ENCODE measurements at regions not wholly inside any gene's neighbourhood (a gene's known extent, or its start where the extent isn't known, plus 50 kb on each side); places are given as distances from the start of the nearest gene placed in this dataset.
"Not testable (repeated sequence)": the region's sequence is repeated elsewhere in the genome, so short reads cannot be mapped to it uniquely, and the experiment has no call there.

- DNase-seq (no peak), ATAC-seq (no peak)
- TF ChIP-seq POLR2A (IDR thresholded peaks at IDR 0.05) = no peak
- TF ChIP-seq, protein P1, sequence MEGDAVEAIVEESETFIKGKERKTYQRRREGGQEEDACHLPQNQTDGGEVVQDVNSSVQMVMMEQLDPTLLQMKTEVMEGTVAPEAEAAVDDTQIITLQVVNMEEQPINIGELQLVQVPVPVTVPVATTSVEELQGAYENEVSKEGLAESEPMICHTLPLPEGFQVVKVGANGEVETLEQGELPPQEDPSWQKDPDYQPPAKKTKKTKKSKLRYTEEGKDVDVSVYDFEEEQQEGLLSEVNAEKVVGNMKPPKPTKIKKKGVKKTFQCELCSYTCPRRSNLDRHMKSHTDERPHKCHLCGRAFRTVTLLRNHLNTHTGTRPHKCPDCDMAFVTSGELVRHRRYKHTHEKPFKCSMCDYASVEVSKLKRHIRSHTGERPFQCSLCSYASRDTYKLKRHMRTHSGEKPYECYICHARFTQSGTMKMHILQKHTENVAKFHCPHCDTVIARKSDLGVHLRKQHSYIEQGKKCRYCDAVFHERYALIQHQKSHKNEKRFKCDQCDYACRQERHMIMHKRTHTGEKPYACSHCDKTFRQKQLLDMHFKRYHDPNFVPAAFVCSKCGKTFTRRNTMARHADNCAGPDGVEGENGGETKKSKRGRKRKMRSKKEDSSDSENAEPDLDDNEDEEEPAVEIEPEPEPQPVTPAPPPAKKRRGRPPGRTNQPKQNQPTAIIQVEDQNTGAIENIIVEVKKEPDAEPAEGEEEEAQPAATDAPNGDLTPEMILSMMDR (IDR thresholded peaks at IDR 0.05) = no peak
- Histone ChIP-seq H3K27ac (no peak overlapping the region), H3K4me1 (no peaks in the 10 kb centered on the region), H3K27me3 (no peaks in the 10 kb centered on the region), H3K36me3 (no peaks in the 10 kb centered on the region), H3K9me3 (no peaks in the 10 kb centered on the region), H3K4me3 (no peak overlapping the region)
- 84% methylated on average over 6 of the region's 7 CpGs for WGBS (ENCODE audit: insufficient coverage, low coverage, low lambda C conversion rate, missing lambda C conversion rate)
- intact Hi-C loops (cut with DNase I) = no loop called here
These were observed 141.1 kb upstream of the ABI3BP start for GRCh38 chr3:101134331-101134730.

DNA sequence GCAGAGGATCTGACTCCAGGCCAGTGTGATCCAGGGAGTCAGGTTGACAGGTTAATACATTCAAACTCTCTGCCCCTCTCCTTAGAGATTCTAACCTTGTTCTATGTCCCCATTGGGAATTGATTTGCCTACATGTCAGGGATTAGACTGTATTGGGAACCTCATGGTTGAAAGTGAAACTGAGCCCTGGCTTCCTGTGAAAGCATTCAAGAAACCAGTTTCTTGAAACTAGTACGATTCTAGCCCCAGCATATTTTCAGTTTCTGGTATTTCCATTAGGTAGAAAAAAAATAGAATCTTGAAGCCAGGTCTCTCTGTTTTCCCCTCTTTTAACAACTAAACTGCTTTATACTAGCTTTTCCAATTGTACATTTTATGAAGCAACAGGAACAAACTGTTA, 140.4 kb upstream of the ABI3BP start:
- no peaks in the 10 kb centered on the region for H3K4me1 ChIP-seq
- no peaks in the 10 kb centered on the region for H3K36me3 ChIP-seq
- H3K27ac ChIP-seq = no peak overlapping the region
- no peak overlapping the region for H3K4me3 ChIP-seq
- intact Hi-C loops (cut with DNase I) = no loop called here
- 32% methylated on average over 1 of the region's 1 CpG for WGBS (ENCODE audit: insufficient coverage, low coverage, low lambda C conversion rate, missing lambda C conversion rate)
- no peak for TF ChIP-seq POLR2A (IDR thresholded peaks at IDR 0.05)
- TF ChIP-seq, protein P1 (IDR thresholded peaks at IDR 0.05) = no peak
- ATAC-seq (no peak), DNase-seq (no peak)
- no peaks in the 10 kb centered on the region for H3K27me3 ChIP-seq
- H3K9me3 ChIP-seq = no peaks in the 10 kb centered on the region

GRCh38 chr3:101133197-101133596, 140.0 kb upstream of the ABI3BP start:
- ATAC-seq; H3K27ac ChIP-seq; H3K36me3 ChIP-seq; H3K27me3 ChIP-seq; H3K4me1 ChIP-seq; intact Hi-C loops (cut with DNase I); H3K4me3 ChIP-seq; H3K9me3 ChIP-seq; DNase-seq: not testable (repeated sequence)
- WGBS (ENCODE audit: insufficient coverage, low coverage, low lambda C conversion rate, missing lambda C conversion rate) = 89% methylated on average over 2 of the region's 7 CpGs

- TF ChIP-seq, protein P1 (IDR thresholded peaks at IDR 0.05) = no peak
- no peak for TF ChIP-seq POLR2A (IDR thresholded peaks at IDR 0.05)
These were observed 138.5 kb upstream of the ABI3BP start for GRCh38 chr3:101131767-101132166.

GRCh38 chr3:101128786-101129185, 135.6 kb upstream of the ABI3BP start:
- peak in 1 of 4 donors; percentile 25 for ATAC-seq
- no peaks in the 10 kb centered on the region for H3K9me3 ChIP-seq
- H3K4me3 ChIP-seq = no peak overlapping the region
- H3K36me3 ChIP-seq = no peaks in the 10 kb centered on the region
- no peaks in the 10 kb centered on the region for H3K27me3 ChIP-seq
- intact Hi-C loops (cut with DNase I) = no loop called here
- 48% methylated on average over 9 of the region's 9 CpGs for WGBS (ENCODE audit: insufficient coverage, low coverage, low lambda C conversion rate, missing lambda C conversion rate)
- H3K27ac ChIP-seq = no peak overlapping the region
- DNase-seq = no peak
- no peaks in the 10 kb centered on the region for H3K4me1 ChIP-seq
- no peak for TF ChIP-seq POLR2A (IDR thresholded peaks at IDR 0.05)

More at GRCh38 chr3:101131767-101132166, 138.5 kb upstream of the ABI3BP start:
- intact Hi-C loops (cut with DNase I) = no loop called here
- ATAC-seq = no peak
- WGBS (ENCODE audit: insufficient coverage, low coverage, low lambda C conversion rate, missing lambda C conversion rate) = 75% methylated on average over 2 of the region's 2 CpGs
- no peak for DNase-seq
- Histone ChIP-seq H3K4me1 (no peaks in the 10 kb centered on the region), H3K4me3 (no peak overlapping the region), H3K36me3 (no peaks in the 10 kb centered on the region), H3K9me3 (no peaks in the 10 kb centered on the region), H3K27me3 (no peaks in the 10 kb centered on the region), H3K27ac (no peak overlapping the region)

DNA sequence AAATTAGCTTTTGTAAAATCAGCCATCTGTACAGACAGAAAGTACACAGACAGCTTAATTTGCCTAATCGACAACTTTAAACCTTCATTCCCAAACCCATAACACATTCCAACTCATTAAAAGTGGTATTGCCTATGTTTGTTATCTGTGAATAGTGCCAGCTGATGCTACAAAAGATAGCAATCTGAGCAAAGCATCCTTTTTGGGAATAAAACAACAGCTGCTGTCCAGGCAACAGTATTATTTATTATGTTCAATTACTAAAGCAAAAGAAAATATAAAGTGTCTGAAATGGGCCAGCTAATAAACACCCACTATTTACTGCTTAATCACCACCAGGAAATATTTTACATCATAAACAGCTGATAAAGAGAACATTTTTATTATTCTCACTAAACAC, 134.8 kb upstream of the ABI3BP start:
- DNase-seq (no peak), ATAC-seq (no peak)
- no peaks in the 10 kb centered on the region for H3K9me3 ChIP-seq
- no peak overlapping the region for H3K27ac ChIP-seq
- H3K4me1 ChIP-seq = no peaks in the 10 kb centered on the region
- WGBS (ENCODE audit: insufficient coverage, low coverage, low lambda C conversion rate, missing lambda C conversion rate) = 67% methylated on average over 1 of the region's 1 CpG
- no peaks in the 10 kb centered on the region for H3K36me3 ChIP-seq
- intact Hi-C loops (cut with DNase I) = no loop called here
- H3K4me3 ChIP-seq = no peak overlapping the region
- no peaks in the 10 kb centered on the region for H3K27me3 ChIP-seq
- TF ChIP-seq POLR2A (IDR thresholded peaks at IDR 0.05) = no peak
- TF ChIP-seq, protein P1 (IDR thresholded peaks at IDR 0.05) = no peak

Measured in right lobe of liver (tissue), 6 donors.